DND-41 (cell line): ENCODE measurements at regions not wholly inside any gene's neighbourhood (a gene's known extent, or its start where the extent isn't known, plus 50 kb on each side); places are given as distances from the start of the nearest gene placed in this dataset.

Source experiments
- EZH2 ChIP-seq: IDR thresholded peaks from 3 replicates; pipeline ENCODE4 v1.6.1; 2012; ENCODE audit warnings: borderline replicate concordance, low read depth, mild to moderate bottlenecking, moderate library complexity, low read length, inconsistent platforms; ENCODE audit not compliant: severe bottlenecking
- TF ChIP-seq, protein P1 (sequence below): IDR thresholded peaks from 2 replicates; pipeline ENCODE4 v1.5.1; 2012; ENCODE audit warnings: borderline replicate concordance, low read length, moderate library complexity, mild to moderate bottlenecking; ENCODE audit not compliant: poor library complexity, severe bottlenecking; ENCODE audit errors: extremely low read depth

DNA sequence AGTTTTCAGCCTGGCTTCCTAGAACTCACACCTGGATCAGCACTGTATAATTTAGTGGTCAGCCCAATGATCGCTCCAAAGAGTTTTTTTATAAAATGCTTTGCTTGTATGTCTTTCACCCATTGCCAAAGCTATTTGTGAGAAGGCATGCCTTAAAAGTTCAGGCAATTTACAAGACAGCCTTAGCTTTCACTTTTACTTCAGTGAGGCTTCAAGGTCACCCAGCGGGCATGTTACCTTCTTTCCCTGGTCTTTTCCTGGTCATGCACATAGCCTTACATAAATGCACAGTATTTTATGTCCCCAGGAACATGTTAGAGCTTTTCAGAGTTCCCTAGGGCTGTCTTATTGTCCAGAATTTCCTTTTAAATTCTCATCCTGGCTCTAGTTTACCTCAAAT is 179.9 kb upstream of the TMEM72 start:
- TF ChIP-seq, protein P1, sequence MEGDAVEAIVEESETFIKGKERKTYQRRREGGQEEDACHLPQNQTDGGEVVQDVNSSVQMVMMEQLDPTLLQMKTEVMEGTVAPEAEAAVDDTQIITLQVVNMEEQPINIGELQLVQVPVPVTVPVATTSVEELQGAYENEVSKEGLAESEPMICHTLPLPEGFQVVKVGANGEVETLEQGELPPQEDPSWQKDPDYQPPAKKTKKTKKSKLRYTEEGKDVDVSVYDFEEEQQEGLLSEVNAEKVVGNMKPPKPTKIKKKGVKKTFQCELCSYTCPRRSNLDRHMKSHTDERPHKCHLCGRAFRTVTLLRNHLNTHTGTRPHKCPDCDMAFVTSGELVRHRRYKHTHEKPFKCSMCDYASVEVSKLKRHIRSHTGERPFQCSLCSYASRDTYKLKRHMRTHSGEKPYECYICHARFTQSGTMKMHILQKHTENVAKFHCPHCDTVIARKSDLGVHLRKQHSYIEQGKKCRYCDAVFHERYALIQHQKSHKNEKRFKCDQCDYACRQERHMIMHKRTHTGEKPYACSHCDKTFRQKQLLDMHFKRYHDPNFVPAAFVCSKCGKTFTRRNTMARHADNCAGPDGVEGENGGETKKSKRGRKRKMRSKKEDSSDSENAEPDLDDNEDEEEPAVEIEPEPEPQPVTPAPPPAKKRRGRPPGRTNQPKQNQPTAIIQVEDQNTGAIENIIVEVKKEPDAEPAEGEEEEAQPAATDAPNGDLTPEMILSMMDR = no peak
- TF ChIP-seq EZH2 = no peak
